H1 (cell line): ENCODE measurements at regions not wholly inside any gene's neighbourhood (a gene's known extent, or its start where the extent isn't known, plus 50 kb on each side); places are given as distances from the start of the nearest gene placed in this dataset.

Source experiments
- CTCF ChIA-PET: fragments of 300-600 bp; sonication (Branson Sonifier 250); formaldehyde crosslinking; loops from one replicate; lab custom pipeline; 2021; ENCODE audit not compliant: partially characterized antibody; lab: Charles Lee
- POLR2A ChIA-PET: fragments of 300-600 bp; sonication (Branson Sonifier 250); formaldehyde crosslinking; loops from one replicate; lab custom pipeline; 2021; ENCODE audit warnings: inconsistent platforms; ENCODE audit not compliant: partially characterized antibody; lab: Charles Lee
- DNase-seq, 2 experiments: peaks; one replicate each; pipeline versions ENCODE4 v3.0.0 to v3.0.0-alpha.2; 2010 to 2022; ENCODE audit warnings: low spot score in 2 of 2, low read depth in 1 of 2, mixed read lengths in 1 of 2
- FAIRE-seq: peaks from 2 replicates; lab custom pipeline; 2011; peaks lifted over from hg19 to GRCh38; lab: Jason Lieb, UNC
- H2AFZ ChIP-seq: 2 replicates; pipeline ENCODE4 v1.8.1; 2012; ENCODE audit warnings: low read length, inconsistent platforms
- H2AK5ac ChIP-seq: 2 replicates; pipeline ENCODE4 v1.6.1; 2013; ENCODE audit warnings: low read depth, low read length
- H2BK120ac ChIP-seq: replicated peaks from 2 replicates; pipeline ENCODE3; 2013; ENCODE audit warnings: low read depth, low read length, inconsistent platforms
- H2BK12ac ChIP-seq: 2 replicates; pipeline ENCODE4 v1.6.1; 2013; ENCODE audit warnings: low read depth, low read length
- H2BK15ac ChIP-seq: 2 replicates; pipeline ENCODE4 v1.6.1; 2013; ENCODE audit warnings: low read length
- H2BK20ac ChIP-seq: 2 replicates; pipeline ENCODE4 v1.6.1; 2013; ENCODE audit warnings: low read length
- H2BK5ac ChIP-seq: 2 replicates; pipeline ENCODE4 v1.6.1; 2013; ENCODE audit warnings: low read depth, low read length
- H3K14ac ChIP-seq: 2 replicates; pipeline ENCODE4 v1.6.1; 2013; ENCODE audit warnings: inconsistent platforms; ENCODE audit not compliant: insufficient read length
- H3K18ac ChIP-seq: 2 replicates; pipeline ENCODE4 v1.6.1; 2013; ENCODE audit warnings: low read length; ENCODE audit errors: extremely low read depth
- H3K23ac ChIP-seq: 2 replicates; pipeline ENCODE4 v1.6.1; 2013; ENCODE audit warnings: inconsistent platforms; ENCODE audit not compliant: insufficient read length
- H3K23me2 ChIP-seq: 2 replicates; pipeline ENCODE4 v1.6.1; 2013; ENCODE audit warnings: low read depth, low read length
- H3K27ac ChIP-seq: 2 replicates; pipeline ENCODE4 v1.6.1; 2011; ENCODE audit warnings: low read depth, low read length, inconsistent platforms
- H3K27me3 ChIP-seq, 4 experiments: replicated peaks in 1 of 4; 1 replicate in 1 of 4; 2 replicates in 3 of 4; pipeline versions ENCODE4 v1.6.1 to v1.8.1; 2011 to 2013; ENCODE audit warnings: low read length in 3 of 4, mild to moderate bottlenecking in 3 of 4, inconsistent platforms in 2 of 4, mixed read lengths in 2 of 4, moderate library complexity in 1 of 4; ENCODE audit not compliant: control insufficient read depth in 3 of 4, insufficient read depth in 3 of 4; ENCODE audit errors: extremely low read depth in 1 of 4
- H3K36me3 ChIP-seq, 4 experiments: 2 replicates each; pipeline versions ENCODE4 v1.6.1 to v1.8.1; 2011 to 2013; ENCODE audit warnings: mild to moderate bottlenecking in 4 of 4, low read length in 3 of 4, moderate library complexity in 2 of 4, control low read depth in 1 of 4, inconsistent platforms in 1 of 4; ENCODE audit not compliant: insufficient read depth in 4 of 4, control insufficient read depth in 2 of 4
- H3K4ac ChIP-seq: replicated peaks from 2 replicates; pipeline ENCODE3; 2013; ENCODE audit warnings: low read length, low read depth, mixed read lengths, inconsistent platforms; ENCODE audit not compliant: insufficient read length
- H3K4me1 ChIP-seq, 4 experiments: replicated peaks in 1 of 4; 1 replicate in 1 of 4; 2 replicates in 3 of 4; pipeline versions ENCODE4 v1.6.1 to v1.8.1; 2011 to 2013; ENCODE audit warnings: low read length in 3 of 4, inconsistent platforms in 2 of 4, mixed read lengths in 1 of 4; ENCODE audit not compliant: insufficient read depth in 4 of 4, control insufficient read depth in 3 of 4
- H3K4me2 ChIP-seq, 2 experiments: 2 replicates each; pipeline versions ENCODE4 v1.6.1 to v1.8.1; 2011 to 2013; ENCODE audit warnings: low read depth in 2 of 2, low read length in 2 of 2, control low read depth in 1 of 2, inconsistent platforms in 1 of 2, mild to moderate bottlenecking in 1 of 2; ENCODE audit not compliant: insufficient read depth in 1 of 2
- H3K4me3 ChIP-seq, 4 experiments: fragments of 200-600, 300-600 bp in 1 of 4; sonication (generic), shearing (Covaris generic), sonication (Bioruptor Twin) in 1 of 4; 2 replicates each; pipeline versions ENCODE4 v1.5.1 to v1.8.1; 2011 to 2016; ENCODE audit warnings: low read length in 4 of 4, low read depth in 3 of 4, control low read depth in 2 of 4, inconsistent platforms in 2 of 4, mild to moderate bottlenecking in 2 of 4, mixed read lengths in 1 of 4, moderate library complexity in 1 of 4; ENCODE audit not compliant: insufficient read depth in 2 of 4; ENCODE audit errors: extremely low read depth in 1 of 4
- H3K56ac ChIP-seq: replicated peaks from 2 replicates; pipeline ENCODE3; 2013; ENCODE audit warnings: low read depth, mild to moderate bottlenecking, mixed read lengths, low read length, inconsistent platforms; ENCODE audit not compliant: insufficient read length
- H3K79me1 ChIP-seq: 2 replicates; pipeline ENCODE4 v1.6.1; 2013; ENCODE audit warnings: low read depth, low read length, control low read depth
- H3K79me2 ChIP-seq, 2 experiments: 2 replicates each; pipeline versions ENCODE4 v1.6.1 to v1.8.1; 2012 to 2013; ENCODE audit warnings: low read length in 2 of 2, mild to moderate bottlenecking in 2 of 2, inconsistent platforms in 1 of 2; ENCODE audit not compliant: insufficient read depth in 2 of 2, control insufficient read depth in 1 of 2
- H3K9ac ChIP-seq, 4 experiments: replicated peaks in 1 of 4; 1 replicate in 1 of 4; 2 replicates in 3 of 4; pipeline versions ENCODE4 v1.6.1 to v1.8.1; 2011 to 2013; ENCODE audit warnings: low read depth in 3 of 4, low read length in 3 of 4, control low read depth in 2 of 4, mild to moderate bottlenecking in 2 of 4, moderate library complexity in 2 of 4, inconsistent platforms in 1 of 4; ENCODE audit errors: extremely low read depth in 1 of 4
- H3K9me3 ChIP-seq, 2 experiments: 2 replicates each; pipeline versions ENCODE4 v1.6.1 to v1.8.1; 2012 to 2013; ENCODE audit warnings: mild to moderate bottlenecking in 2 of 2, moderate library complexity in 2 of 2, control low read depth in 1 of 2, inconsistent platforms in 1 of 2, low read depth in 1 of 2, low read length in 1 of 2, mixed read lengths in 1 of 2; ENCODE audit not compliant: insufficient read depth in 2 of 2
- H4K20me1 ChIP-seq, 2 experiments: replicated peaks in 1 of 2; 2 replicates each; pipeline versions ENCODE3 to v1.8.1; 2011 to 2013; ENCODE audit warnings: inconsistent platforms in 2 of 2, low read length in 2 of 2, mild to moderate bottlenecking in 1 of 2; ENCODE audit not compliant: insufficient read depth in 2 of 2, control insufficient read depth in 1 of 2
- H4K5ac ChIP-seq: 2 replicates; pipeline ENCODE4 v1.6.1; 2013; ENCODE audit warnings: low read length, low read depth, mixed read lengths, inconsistent platforms; ENCODE audit not compliant: insufficient read length
- H4K8ac ChIP-seq: 2 replicates; pipeline ENCODE4 v1.8.0; 2013; ENCODE audit warnings: mild to moderate bottlenecking, moderate library complexity, low read length, inconsistent platforms; ENCODE audit not compliant: insufficient read depth; ENCODE audit errors: extremely low read depth
- H4K91ac ChIP-seq: replicated peaks from 2 replicates; pipeline ENCODE3; 2013; ENCODE audit warnings: low read length, mixed read lengths, inconsistent platforms; ENCODE audit not compliant: insufficient read length
- ATF3 ChIP-seq: IDR thresholded peaks from 2 replicates; pipeline ENCODE4 v1.6.1; 2011; ENCODE audit warnings: low read depth, mild to moderate bottlenecking, low read length; ENCODE audit not compliant: insufficient read depth
- CHD1 ChIP-seq: IDR thresholded peaks from 2 replicates; pipeline ENCODE4 v1.6.1; 2012; ENCODE audit warnings: low read depth, low read length, improper control_type of control experiment
- CREB1 ChIP-seq: IDR thresholded peaks from 2 replicates; pipeline ENCODE4 v1.6.1; 2012; ENCODE audit warnings: inconsistent platforms
- GABPA ChIP-seq: IDR thresholded peaks from 2 replicates; pipeline ENCODE4 v1.6.1; 2011; ENCODE audit warnings: mild to moderate bottlenecking, low read length, moderate library complexity, borderline replicate concordance; ENCODE audit not compliant: insufficient read depth
- JUND ChIP-seq: IDR thresholded peaks from 2 replicates; pipeline ENCODE4 v1.6.1; 2011; ENCODE audit warnings: mild to moderate bottlenecking, improper control_type of control experiment, low read length
- KDM5A ChIP-seq: fragments of 200-600 bp; IDR thresholded peaks from 2 replicates; pipeline ENCODE4 v1.7.1; 2012; ENCODE audit warnings: mild to moderate bottlenecking, low read length, inconsistent platforms, mixed read lengths
- MAFK ChIP-seq: IDR thresholded peaks from 2 replicates; pipeline ENCODE4 v1.6.1; 2012; ENCODE audit warnings: low read depth, mild to moderate bottlenecking, improper control_type of control experiment, low read length
- NRF1 ChIP-seq: IDR thresholded peaks from 2 replicates; pipeline ENCODE4 v1.6.1; 2011; ENCODE audit warnings: mild to moderate bottlenecking, low read depth, low read length, improper control_type of control experiment
- PHF8 ChIP-seq: fragments of 200-600 bp; sonication (generic); conservative IDR thresholded peaks from 2 replicates; pipeline ENCODE4 v1.7.1; 2012; ENCODE audit warnings: low read depth, mild to moderate bottlenecking, inconsistent platforms, low read length, moderate library complexity
- POLR2A ChIP-seq, 2 experiments: IDR thresholded peaks; 1 replicate in 1 of 2; 2 replicates in 1 of 2; pipeline ENCODE4 v1.6.1; 2011; ENCODE audit warnings: low read depth in 2 of 2, low read length in 2 of 2, mild to moderate bottlenecking in 2 of 2; ENCODE audit errors: control extremely low read depth in 1 of 2
- POLR2AphosphoS5 ChIP-seq: IDR thresholded peaks from 2 replicates; pipeline ENCODE4 v1.6.1; 2011; ENCODE audit warnings: low read depth, low read length
- SP2 ChIP-seq: IDR thresholded peaks from 2 replicates; pipeline ENCODE4 v1.6.1; 2012; ENCODE audit warnings: mild to moderate bottlenecking, low read length, inconsistent platforms
- SP4 ChIP-seq: IDR thresholded peaks from 2 replicates; pipeline ENCODE4 v1.6.1; 2012; ENCODE audit warnings: low read length, inconsistent platforms
- TCF12 ChIP-seq: IDR thresholded peaks from 2 replicates; pipeline ENCODE4 v1.6.1; 2011; ENCODE audit warnings: low read depth, mild to moderate bottlenecking, low read length
- WGBS, 2 experiments: shearing (Covaris generic) in 1 of 2; methylation state at CpG; one replicate each; pipeline versions ENCODE4 v1.1.6 to v1.1.7; 2013 to 2015; ENCODE audit warnings: low lambda C conversion rate in 2 of 2, mixed read lengths in 2 of 2, inconsistent platforms in 1 of 2, low coverage in 1 of 2, missing lambda C conversion rate in 1 of 2; ENCODE audit not compliant: insufficient replicate concordance in 2 of 2, insufficient coverage in 1 of 2, insufficient read length in 1 of 2; ENCODE audit errors: extremely low coverage in 1 of 2, missing lambda C conversion rate in 1 of 2; 5-methylcytosine and 5-hydroxymethylcytosine counted together

- H3K23ac ChIP-seq: no peak overlapping the region
- H4K20me1 ChIP-seq: no peaks in the 10 kb centered on the region
- DNase-seq (no peak), FAIRE-seq (no peak)
- no peaks in the 10 kb centered on the region for H3K79me1 ChIP-seq
- no peak overlapping the region for H4K91ac ChIP-seq
- H2BK5ac ChIP-seq: no peak overlapping the region
- no peak overlapping the region for H2BK120ac ChIP-seq
- H3K23me2 ChIP-seq: no peaks in the 10 kb centered on the region
- no peak overlapping the region for H2AK5ac ChIP-seq
- H2BK15ac ChIP-seq: no peak overlapping the region
- H3K36me3 ChIP-seq: no peaks in the 10 kb centered on the region
- no peak overlapping the region for H2BK20ac ChIP-seq
- H4K8ac ChIP-seq: no peak overlapping the region
- H4K5ac ChIP-seq: no peak overlapping the region
- no peak overlapping the region for H3K4me2 ChIP-seq
- ChIA-PET POLR2A (interaction anchor here (2.0 kb wide), 1 partner anchor 68 kb away, joined by 4 read pairs; the partner anchor contains the start of gene ZSWIM6), CTCF (interaction anchor here (1.0 to 1.8 kb wide), 2 partner anchors 11 to 30 kb away, joined by 4 read pairs; no protein-coding TSS in a partner anchor)
- no peak overlapping the region for H3K27ac ChIP-seq
- H3K4me3 ChIP-seq: no peak overlapping the region
- no peak overlapping the region for H3K14ac ChIP-seq
- H2AFZ ChIP-seq: peak overlapping the region; percentile 93
- H3K79me2 ChIP-seq: no peaks in the 10 kb centered on the region
- WGBS, 2 experiments: 74% methylated on average over 11 of the region's 11 CpGs; no CpG with 5 or more reads in 1 of the 2 experiments
- no peak overlapping the region for H3K9ac ChIP-seq
- no peak overlapping the region for H3K4ac ChIP-seq
- no peaks in the 10 kb centered on the region for H3K9me3 ChIP-seq
- no peaks in the 10 kb centered on the region; a peak in 1 of 7 replicates for H3K4me1 ChIP-seq
- no peak overlapping the region for H2BK12ac ChIP-seq
- no peak overlapping the region for H3K18ac ChIP-seq
- H3K27me3 ChIP-seq: no peaks in the 10 kb centered on the region
- H3K56ac ChIP-seq: no peak overlapping the region
- TF ChIP-seq MAFK (no peak), CHD1 (no peak), ATF3 (no peak), PHF8 (no peak), CREB1 (no peak), KDM5A (no peak), POLR2A (IDR thresholded peaks at IDR 0.05; ENCODE audit: control extremely low read depth in 1 of 2, low read depth in 2 of 2, low read length in 2 of 2) (no peak), JUND (no peak), SP2 (no peak), GABPA (no peak), NRF1 (no peak), SP4 (no peak), POLR2AphosphoS5 (no peak), TCF12 (no peak)
Measured at GRCh38 chr5:61263561-61264272, 68.3 kb upstream of the ZSWIM6 start.
